ENCODE measurements at regions not wholly inside any gene's neighbourhood (a gene's known extent, or its start where the extent isn't known, plus 50 kb on each side); places are given as distances from the start of the nearest gene placed in this dataset.

DNA sequence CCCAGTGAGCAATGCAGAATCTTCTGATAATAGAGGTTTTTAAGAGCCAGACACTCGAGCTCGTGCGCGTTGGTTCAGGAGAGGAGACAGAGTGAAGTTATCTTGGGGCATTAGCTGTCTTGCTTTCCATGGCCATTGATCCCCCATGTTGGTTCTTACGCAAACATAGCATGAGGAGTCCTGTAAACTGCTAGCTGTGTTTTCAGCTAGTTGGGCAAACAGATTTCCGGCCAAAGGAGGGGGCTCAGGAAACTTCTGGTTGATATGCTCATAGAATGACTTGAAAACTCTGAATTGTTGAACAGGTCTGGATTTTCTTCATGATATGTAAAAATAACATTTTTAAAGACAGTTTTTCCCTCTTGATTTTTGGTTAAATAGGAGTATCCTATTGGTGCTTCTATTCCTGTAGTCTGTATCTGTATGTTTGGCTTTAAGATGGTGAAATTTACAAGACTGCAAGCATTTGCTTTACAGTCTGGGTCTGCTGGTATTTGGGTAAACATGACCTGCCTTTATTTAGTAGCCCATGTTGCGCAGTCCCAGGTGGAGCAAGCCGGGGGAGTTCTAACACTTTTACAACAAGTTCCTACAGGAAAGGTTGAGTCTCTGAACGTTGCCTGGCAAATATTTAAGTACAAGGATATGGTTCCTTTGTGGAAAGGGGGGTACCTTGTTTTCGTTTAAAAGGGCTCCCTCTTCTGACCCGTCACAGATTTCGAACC lies 218.4 kb upstream of the KCND2 start:
- TF ChIP-seq, protein P1, sequence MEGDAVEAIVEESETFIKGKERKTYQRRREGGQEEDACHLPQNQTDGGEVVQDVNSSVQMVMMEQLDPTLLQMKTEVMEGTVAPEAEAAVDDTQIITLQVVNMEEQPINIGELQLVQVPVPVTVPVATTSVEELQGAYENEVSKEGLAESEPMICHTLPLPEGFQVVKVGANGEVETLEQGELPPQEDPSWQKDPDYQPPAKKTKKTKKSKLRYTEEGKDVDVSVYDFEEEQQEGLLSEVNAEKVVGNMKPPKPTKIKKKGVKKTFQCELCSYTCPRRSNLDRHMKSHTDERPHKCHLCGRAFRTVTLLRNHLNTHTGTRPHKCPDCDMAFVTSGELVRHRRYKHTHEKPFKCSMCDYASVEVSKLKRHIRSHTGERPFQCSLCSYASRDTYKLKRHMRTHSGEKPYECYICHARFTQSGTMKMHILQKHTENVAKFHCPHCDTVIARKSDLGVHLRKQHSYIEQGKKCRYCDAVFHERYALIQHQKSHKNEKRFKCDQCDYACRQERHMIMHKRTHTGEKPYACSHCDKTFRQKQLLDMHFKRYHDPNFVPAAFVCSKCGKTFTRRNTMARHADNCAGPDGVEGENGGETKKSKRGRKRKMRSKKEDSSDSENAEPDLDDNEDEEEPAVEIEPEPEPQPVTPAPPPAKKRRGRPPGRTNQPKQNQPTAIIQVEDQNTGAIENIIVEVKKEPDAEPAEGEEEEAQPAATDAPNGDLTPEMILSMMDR (IDR thresholded peaks at IDR 0.05): no peak
- no peak for TF ChIP-seq POLR2AphosphoS5 (IDR thresholded peaks at IDR 0.05)
- no peak for TF ChIP-seq EP300 (IDR thresholded peaks at IDR 0.05)
